SK-N-SH treated with all-trans-retinoic acid at 6 μM for 48 hours (cell line): ENCODE measurements at regions not wholly inside any gene's neighbourhood (a gene's known extent, or its start where the extent isn't known, plus 50 kb on each side); places are given as distances from the start of the nearest gene placed in this dataset.

ENCODE experiments used
- ATAC-seq: fragments of 200-7000 bp; cut with Tn5 transposase; 3 replicates; pipeline ENCODE4 v1.9.1; 2020; ENCODE audit warnings: mild to moderate bottlenecking, moderate library complexity
- ARNTL ChIP-seq: fragments of 450-650 bp; formaldehyde crosslinking; IDR thresholded peaks from 2 replicates; pipeline ENCODE4 v1.5.0; 2020; ENCODE audit warnings: low read depth, mild to moderate bottlenecking, moderate library complexity, borderline replicate concordance
- CSDC2 ChIP-seq: fragments of 250-450 bp; sonication (Bioruptor Pico); IDR thresholded peaks from 2 replicates; pipeline ENCODE4 v1.5.0; 2020; ENCODE audit warnings: mild to moderate bottlenecking, moderate library complexity
- CSRNP3 ChIP-seq: fragments of 250-450 bp; sonication (Bioruptor Pico); IDR thresholded peaks from 2 replicates; pipeline ENCODE4 v1.5.1; 2021; ENCODE audit warnings: mild to moderate bottlenecking, moderate library complexity
- ESRRG ChIP-seq: fragments of 250-450 bp; sonication (Bioruptor Pico); IDR thresholded peaks from 2 replicates; pipeline ENCODE4 v1.6.1; 2021; ENCODE audit warnings: mild to moderate bottlenecking
- GLIS3 ChIP-seq: fragments of 250-450 bp; sonication (Bioruptor Pico); IDR thresholded peaks from 2 replicates; pipeline ENCODE4 v1.5.0; 2020; ENCODE audit warnings: mild to moderate bottlenecking, moderate library complexity
- ISL1 ChIP-seq: fragments of 250-450 bp; sonication (Bioruptor Pico); IDR thresholded peaks from 2 replicates; pipeline ENCODE4 v2.1.2; 2022; ENCODE audit warnings: mild to moderate bottlenecking, moderate library complexity
- OSR1 ChIP-seq: fragments of 250-450 bp; sonication (Bioruptor Pico); IDR thresholded peaks from 2 replicates; pipeline ENCODE4 v1.8.0; 2022; ENCODE audit warnings: moderate library complexity, mild to moderate bottlenecking, inconsistent platforms
- POU6F1 ChIP-seq: fragments of 250-450 bp; sonication (Bioruptor Pico); IDR thresholded peaks from 2 replicates; pipeline ENCODE4 v1.8.0; 2021; ENCODE audit warnings: low read depth, mild to moderate bottlenecking, moderate library complexity, borderline replicate concordance
- PPARA ChIP-seq: fragments of 250-450 bp; sonication (Bioruptor Pico); IDR thresholded peaks from 2 replicates; pipeline ENCODE4 v1.5.0; 2020; ENCODE audit warnings: mild to moderate bottlenecking, borderline replicate concordance
- RARB ChIP-seq: fragments of 250-450 bp; sonication (Bioruptor Pico); IDR thresholded peaks from 2 replicates; pipeline ENCODE4 v1.8.0; 2021; ENCODE audit warnings: mild to moderate bottlenecking, moderate library complexity
- SNAI2 ChIP-seq: fragments of 250-450 bp; sonication (Bioruptor Pico); IDR thresholded peaks from 2 replicates; pipeline ENCODE4 v1.5.0; 2020; ENCODE audit warnings: mild to moderate bottlenecking, moderate library complexity
- TCF4 ChIP-seq: fragments of 250-450 bp; sonication (Bioruptor Pico); IDR thresholded peaks from 2 replicates; pipeline ENCODE4 v1.8.0; 2021; ENCODE audit warnings: mild to moderate bottlenecking, moderate library complexity, borderline replicate concordance
- ZC3H10 ChIP-seq: fragments of 250-450 bp; sonication (Bioruptor Pico); IDR thresholded peaks from 2 replicates; pipeline ENCODE4 v1.5.1; 2021; ENCODE audit warnings: mild to moderate bottlenecking, moderate library complexity
- ZFP3 ChIP-seq: fragments of 250-450 bp; sonication (Bioruptor Pico); IDR thresholded peaks from 2 replicates; pipeline ENCODE4 v1.5.0; 2020; ENCODE audit warnings: mild to moderate bottlenecking, moderate library complexity
- ZFP30 ChIP-seq: fragments of 450-650 bp; formaldehyde crosslinking; IDR thresholded peaks from 2 replicates; pipeline ENCODE4 v1.5.0; 2022; ENCODE audit warnings: mild to moderate bottlenecking, moderate library complexity
- ZNF70 ChIP-seq: fragments of 450-650 bp; formaldehyde crosslinking; IDR thresholded peaks from 2 replicates; pipeline ENCODE4 v1.5.0; 2020; ENCODE audit warnings: mild to moderate bottlenecking, moderate library complexity
- ZNF8 ChIP-seq: fragments of 450-650 bp; formaldehyde crosslinking; IDR thresholded peaks from 2 replicates; pipeline ENCODE4 v1.5.0; 2020; ENCODE audit warnings: mild to moderate bottlenecking, moderate library complexity
- TF ChIP-seq, protein P1 (sequence below): fragments of 250-450 bp; sonication (Bioruptor Pico); IDR thresholded peaks from 2 replicates; pipeline ENCODE4 v1.8.0; 2020; ENCODE audit warnings: mild to moderate bottlenecking, moderate library complexity, borderline replicate concordance
- TF ChIP-seq, protein P2 (sequence below): fragments of 250-450 bp; sonication (Bioruptor Pico); IDR thresholded peaks from 2 replicates; pipeline ENCODE4 v1.5.1; 2020; ENCODE audit warnings: low read depth, mild to moderate bottlenecking, moderate library complexity
- TF ChIP-seq, protein P3 (sequence below): fragments of 250-450 bp; sonication (Bioruptor Pico); IDR thresholded peaks from 2 replicates; pipeline ENCODE4 v1.5.0; 2020; ENCODE audit warnings: mild to moderate bottlenecking, moderate library complexity

DNA sequence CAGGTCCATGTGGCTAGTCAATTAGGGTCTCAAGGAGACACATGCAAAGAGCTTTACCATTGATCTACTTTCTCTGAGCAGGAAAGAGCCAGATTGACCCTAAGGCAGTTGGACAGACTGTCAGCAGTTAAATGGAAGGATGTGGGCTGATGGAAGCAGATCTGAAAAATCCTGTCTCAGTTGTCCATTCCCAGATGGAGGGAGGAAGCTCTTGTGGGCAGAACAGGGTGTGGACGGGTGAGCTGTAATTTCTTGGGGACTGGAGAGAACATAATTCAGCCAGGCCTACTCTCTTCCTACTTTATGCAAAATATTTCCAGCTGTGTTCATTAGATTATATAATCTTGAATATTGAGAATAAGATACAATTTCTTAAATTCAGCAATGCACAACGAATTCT lies 163.6 kb downstream of the GNAT3 start:
- TF ChIP-seq, protein P1, sequence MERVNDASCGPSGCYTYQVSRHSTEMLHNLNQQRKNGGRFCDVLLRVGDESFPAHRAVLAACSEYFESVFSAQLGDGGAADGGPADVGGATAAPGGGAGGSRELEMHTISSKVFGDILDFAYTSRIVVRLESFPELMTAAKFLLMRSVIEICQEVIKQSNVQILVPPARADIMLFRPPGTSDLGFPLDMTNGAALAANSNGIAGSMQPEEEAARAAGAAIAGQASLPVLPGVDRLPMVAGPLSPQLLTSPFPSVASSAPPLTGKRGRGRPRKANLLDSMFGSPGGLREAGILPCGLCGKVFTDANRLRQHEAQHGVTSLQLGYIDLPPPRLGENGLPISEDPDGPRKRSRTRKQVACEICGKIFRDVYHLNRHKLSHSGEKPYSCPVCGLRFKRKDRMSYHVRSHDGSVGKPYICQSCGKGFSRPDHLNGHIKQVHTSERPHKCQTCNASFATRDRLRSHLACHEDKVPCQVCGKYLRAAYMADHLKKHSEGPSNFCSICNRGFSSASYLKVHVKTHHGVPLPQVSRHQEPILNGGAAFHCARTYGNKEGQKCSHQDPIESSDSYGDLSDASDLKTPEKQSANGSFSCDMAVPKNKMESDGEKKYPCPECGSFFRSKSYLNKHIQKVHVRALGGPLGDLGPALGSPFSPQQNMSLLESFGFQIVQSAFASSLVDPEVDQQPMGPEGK, result no peak
- TF ChIP-seq ESRRG (no peak), CSDC2 (CRISPR knock-in tag) (no peak), POU6F1 (CRISPR knock-in tag) (no peak), ZNF70 (CRISPR knock-in tag) (no peak), ARNTL (no peak), SNAI2 (CRISPR knock-in tag) (no peak)
- TF ChIP-seq, all 23 proteins: peak for 0
- no peak for ATAC-seq

DNA sequence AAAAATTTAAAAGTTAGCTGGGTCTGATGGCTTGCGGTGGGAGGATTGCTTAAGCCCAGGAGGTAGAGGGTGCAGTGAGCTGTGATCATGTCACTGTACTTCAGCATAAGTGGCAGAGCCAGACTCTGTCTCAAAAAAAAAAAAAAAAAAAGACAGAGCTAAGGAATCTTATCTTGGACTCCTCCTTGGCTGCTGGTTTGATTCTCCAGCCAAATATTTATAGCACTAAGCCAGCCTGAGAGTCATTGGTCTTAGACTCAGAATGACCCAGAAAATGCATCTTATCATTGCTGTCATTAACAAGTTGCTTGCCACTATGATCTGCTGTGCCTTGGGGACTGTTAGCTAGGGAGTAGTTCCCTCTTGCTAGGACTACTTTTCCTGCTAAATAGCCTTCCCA lies 164.7 kb downstream of the GNAT3 start:
- ATAC-seq, result peak; percentile 56
- TF ChIP-seq PPARA (CRISPR knock-in tag) (no peak), ZFP3 (CRISPR knock-in tag) (no peak), ZC3H10 (CRISPR knock-in tag) (no peak), RARB (no peak), ZNF70 (CRISPR knock-in tag) (no peak), GLIS3 (CRISPR knock-in tag) (no peak), SNAI2 (CRISPR knock-in tag) (no peak)
- TF ChIP-seq, all 23 proteins: peak for 0

DNA sequence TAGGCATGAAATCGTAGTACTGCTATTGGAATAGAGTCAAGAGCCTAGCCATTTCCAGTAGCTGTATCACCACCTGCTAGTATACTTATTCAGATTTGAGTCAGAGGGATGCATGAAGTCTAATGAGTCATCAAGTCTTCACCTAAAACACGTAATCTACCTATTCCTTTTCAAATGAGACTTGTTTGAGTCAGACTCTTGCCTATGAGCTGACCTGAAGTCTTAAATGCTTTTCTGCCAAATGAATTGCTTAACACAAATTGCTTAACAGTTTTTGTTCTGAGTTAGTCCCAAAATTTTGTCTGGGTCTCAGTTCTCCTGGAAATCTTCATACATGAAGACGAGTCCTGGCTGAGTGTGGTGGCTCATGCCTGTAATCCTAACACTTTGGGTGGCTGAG lies 165.2 kb downstream of the GNAT3 start:
- TF ChIP-seq PPARA (CRISPR knock-in tag) (no peak), RARB (no peak), ZNF8 (CRISPR knock-in tag) (no peak), ZFP30 (CRISPR knock-in tag) (no peak), POU6F1 (CRISPR knock-in tag) (no peak), GLIS3 (CRISPR knock-in tag) (no peak), SNAI2 (CRISPR knock-in tag) (no peak), TCF4 (CRISPR knock-in tag) (no peak), CSDC2 (CRISPR knock-in tag) (no peak), CSRNP3 (no peak), ZNF70 (CRISPR knock-in tag) (no peak), OSR1 (CRISPR knock-in tag) (no peak), ZFP3 (CRISPR knock-in tag) (no peak), ISL1 (CRISPR knock-in tag) (no peak), ARNTL (no peak), ZC3H10 (CRISPR knock-in tag) (no peak)
- TF ChIP-seq, protein P2, sequence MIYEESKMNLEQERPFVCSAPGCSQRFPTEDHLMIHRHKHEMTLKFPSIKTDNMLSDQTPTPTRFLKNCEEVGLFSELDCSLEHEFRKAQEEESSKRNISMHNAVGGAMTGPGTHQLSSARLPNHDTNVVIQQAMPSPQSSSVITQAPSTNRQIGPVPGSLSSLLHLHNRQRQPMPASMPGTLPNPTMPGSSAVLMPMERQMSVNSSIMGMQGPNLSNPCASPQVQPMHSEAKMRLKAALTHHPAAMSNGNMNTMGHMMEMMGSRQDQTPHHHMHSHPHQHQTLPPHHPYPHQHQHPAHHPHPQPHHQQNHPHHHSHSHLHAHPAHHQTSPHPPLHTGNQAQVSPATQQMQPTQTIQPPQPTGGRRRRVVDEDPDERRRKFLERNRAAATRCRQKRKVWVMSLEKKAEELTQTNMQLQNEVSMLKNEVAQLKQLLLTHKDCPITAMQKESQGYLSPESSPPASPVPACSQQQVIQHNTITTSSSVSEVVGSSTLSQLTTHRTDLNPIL, result no peak
- TF ChIP-seq, protein P3, sequence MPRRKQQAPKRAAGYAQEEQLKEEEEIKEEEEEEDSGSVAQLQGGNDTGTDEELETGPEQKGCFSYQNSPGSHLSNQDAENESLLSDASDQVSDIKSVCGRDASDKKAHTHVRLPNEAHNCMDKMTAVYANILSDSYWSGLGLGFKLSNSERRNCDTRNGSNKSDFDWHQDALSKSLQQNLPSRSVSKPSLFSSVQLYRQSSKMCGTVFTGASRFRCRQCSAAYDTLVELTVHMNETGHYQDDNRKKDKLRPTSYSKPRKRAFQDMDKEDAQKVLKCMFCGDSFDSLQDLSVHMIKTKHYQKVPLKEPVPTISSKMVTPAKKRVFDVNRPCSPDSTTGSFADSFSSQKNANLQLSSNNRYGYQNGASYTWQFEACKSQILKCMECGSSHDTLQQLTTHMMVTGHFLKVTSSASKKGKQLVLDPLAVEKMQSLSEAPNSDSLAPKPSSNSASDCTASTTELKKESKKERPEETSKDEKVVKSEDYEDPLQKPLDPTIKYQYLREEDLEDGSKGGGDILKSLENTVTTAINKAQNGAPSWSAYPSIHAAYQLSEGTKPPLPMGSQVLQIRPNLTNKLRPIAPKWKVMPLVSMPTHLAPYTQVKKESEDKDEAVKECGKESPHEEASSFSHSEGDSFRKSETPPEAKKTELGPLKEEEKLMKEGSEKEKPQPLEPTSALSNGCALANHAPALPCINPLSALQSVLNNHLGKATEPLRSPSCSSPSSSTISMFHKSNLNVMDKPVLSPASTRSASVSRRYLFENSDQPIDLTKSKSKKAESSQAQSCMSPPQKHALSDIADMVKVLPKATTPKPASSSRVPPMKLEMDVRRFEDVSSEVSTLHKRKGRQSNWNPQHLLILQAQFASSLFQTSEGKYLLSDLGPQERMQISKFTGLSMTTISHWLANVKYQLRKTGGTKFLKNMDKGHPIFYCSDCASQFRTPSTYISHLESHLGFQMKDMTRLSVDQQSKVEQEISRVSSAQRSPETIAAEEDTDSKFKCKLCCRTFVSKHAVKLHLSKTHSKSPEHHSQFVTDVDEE (CRISPR knock-in tag), result no peak
- TF ChIP-seq, protein P1, result no peak
- no peak; the same call in 2 of the 3 replicates for ATAC-seq
